DND-41 (cell line): ENCODE measurements at regions not wholly inside any gene's neighbourhood (a gene's known extent, or its start where the extent isn't known, plus 50 kb on each side); places are given as distances from the start of the nearest gene placed in this dataset.

Experiments
- ATAC-seq: fragments of 200-7000 bp; cut with Tn5 transposase; 3 replicates; pipeline ENCODE4 v1.9.1; 2021; ENCODE audit warnings: low read depth; ENCODE audit not compliant: insufficient read depth
- DNase-seq: peaks from one replicate; pipeline ENCODE4 v3.0.0-alpha.2; 2020
- H2AFZ ChIP-seq: 2 replicates; pipeline ENCODE4 v1.6.0; 2012; ENCODE audit warnings: low read depth, low read length
- H3K27ac ChIP-seq: 2 replicates; pipeline ENCODE4 v1.5.1; 2012; ENCODE audit warnings: low read length, inconsistent platforms
- H3K27me3 ChIP-seq: fragments of 200-600 bp; sonication (generic); 2 replicates; pipeline ENCODE4 v1.6.0; 2012; ENCODE audit warnings: low read length, mild to moderate bottlenecking, inconsistent platforms; ENCODE audit not compliant: insufficient read depth, poor library complexity
- H3K36me3 ChIP-seq: 2 replicates; pipeline ENCODE4 v1.5.1; 2012; ENCODE audit warnings: low read length, inconsistent platforms; ENCODE audit not compliant: insufficient read depth
- H3K4me1 ChIP-seq: 2 replicates; pipeline ENCODE4 v1.5.1; 2012; ENCODE audit warnings: mild to moderate bottlenecking, low read length; ENCODE audit not compliant: insufficient read depth
- H3K4me2 ChIP-seq: 2 replicates; pipeline ENCODE4 v1.6.0; 2012; ENCODE audit warnings: mild to moderate bottlenecking, moderate library complexity, low read length, inconsistent platforms; ENCODE audit not compliant: insufficient read depth
- H3K4me3 ChIP-seq, 2 experiments: fragments of 200-600 bp in 1 of 2; shearing (Covaris generic) in 1 of 2; 2 replicates each; pipeline ENCODE4 v1.5.1; 2012 to 2016; ENCODE audit warnings: inconsistent platforms in 2 of 2, low read length in 2 of 2, mild to moderate bottlenecking in 2 of 2, low read depth in 1 of 2, moderate library complexity in 1 of 2
- H3K79me2 ChIP-seq: 2 replicates; pipeline ENCODE4 v1.6.0; 2012; ENCODE audit warnings: low read length, inconsistent platforms; ENCODE audit not compliant: insufficient read depth
- H3K9ac ChIP-seq: 2 replicates; pipeline ENCODE4 v1.6.0; 2012; ENCODE audit warnings: low read depth, mild to moderate bottlenecking, inconsistent platforms, low read length, moderate library complexity
- H3K9me3 ChIP-seq: 2 replicates; pipeline ENCODE4 v1.5.1; 2012; ENCODE audit warnings: low read length, moderate library complexity, mild to moderate bottlenecking, inconsistent platforms; ENCODE audit not compliant: insufficient read depth, severe bottlenecking
- H4K20me1 ChIP-seq: 2 replicates; pipeline ENCODE4 v1.6.0; 2012; ENCODE audit warnings: low read length; ENCODE audit not compliant: insufficient read depth
- CTCF ChIP-seq: IDR thresholded peaks from 2 replicates; pipeline ENCODE4 v1.5.1; 2012; ENCODE audit warnings: borderline replicate concordance, low read length, moderate library complexity, mild to moderate bottlenecking; ENCODE audit not compliant: poor library complexity, severe bottlenecking; ENCODE audit errors: extremely low read depth
- EZH2 ChIP-seq: IDR thresholded peaks from 3 replicates; pipeline ENCODE4 v1.6.1; 2012; ENCODE audit warnings: borderline replicate concordance, low read depth, mild to moderate bottlenecking, moderate library complexity, low read length, inconsistent platforms; ENCODE audit not compliant: severe bottlenecking

GRCh38 chr12:70971001-70971794, 50.7 kb upstream of the PTPRR start:
- ATAC-seq = no peak
- Histone ChIP-seq H3K4me2 (no peak overlapping the region), H3K9me3 (no peaks in the 10 kb centered on the region), H3K79me2 (no peaks in the 10 kb centered on the region), H3K9ac (no peak overlapping the region), H3K27ac (no peak overlapping the region), H3K27me3 (no peaks in the 10 kb centered on the region), H3K4me3 (no peak overlapping the region), H3K36me3 (no peaks in the 10 kb centered on the region), H3K4me1 (no peaks in the 10 kb centered on the region), H4K20me1 (no peaks in the 10 kb centered on the region), H2AFZ (no peak overlapping the region)
- TF ChIP-seq EZH2 (no peak), CTCF (no peak)
- DNase-seq = no peak
